Lower lobe of right lung (tissue), 2 donors: ENCODE measurements at regions not wholly inside any gene's neighbourhood (a gene's known extent, or its start where the extent isn't known, plus 50 kb on each side); places are given as distances from the start of the nearest gene placed in this dataset.
"Not testable (repeated sequence)": the region's sequence is repeated elsewhere in the genome, so short reads cannot be mapped to it uniquely, and the experiment has no call there.

Source experiments
- ATAC-seq, 2 donors: fragments of 200-7000 bp; cut with Tn5 transposase; one replicate each; pipeline ENCODE4 v1.9.1; 2020 to 2022; ENCODE audit warnings: mild to moderate bottlenecking in 2 of 2, moderate library complexity in 2 of 2
- DNase-seq: peaks from one replicate; pipeline ENCODE4 v3.0.0-alpha.2; 2020
- H3K27ac ChIP-seq: fragments of 200-600 bp; one replicate; pipeline ENCODE4 v1.8.0; 2022
- H3K27me3 ChIP-seq: fragments of 200-600 bp; one replicate; pipeline ENCODE4 v1.8.0; 2022; ENCODE audit warnings: low read depth
- H3K36me3 ChIP-seq: fragments of 200-600 bp; one replicate; pipeline ENCODE4 v1.8.0; 2022; ENCODE audit warnings: mild to moderate bottlenecking
- H3K4me1 ChIP-seq: fragments of 200-600 bp; one replicate; pipeline ENCODE4 v1.8.0; 2022
- H3K4me3 ChIP-seq: fragments of 200-600 bp; one replicate; pipeline ENCODE4 v1.8.0; 2022; ENCODE audit warnings: mild to moderate bottlenecking
- H3K9me3 ChIP-seq: fragments of 200-600 bp; one replicate; pipeline ENCODE4 v1.8.0; 2022
- intact Hi-C: fragments of 100-400 bp; cut with DNase I; formaldehyde crosslinking; loops from one replicate; pipeline ENCODE4 v1.11.0; 2022
- TF ChIP-seq, protein P1 (sequence below): fragments of 200-600 bp; IDR thresholded peaks from one replicate; pipeline ENCODE4 v1.8.0; 2022; ENCODE audit warnings: antibody characterized with exemption, mild to moderate bottlenecking
- donor health status: DM: no; HTN: yes; CAD: no; lungs with severe emphysema.

DNA sequence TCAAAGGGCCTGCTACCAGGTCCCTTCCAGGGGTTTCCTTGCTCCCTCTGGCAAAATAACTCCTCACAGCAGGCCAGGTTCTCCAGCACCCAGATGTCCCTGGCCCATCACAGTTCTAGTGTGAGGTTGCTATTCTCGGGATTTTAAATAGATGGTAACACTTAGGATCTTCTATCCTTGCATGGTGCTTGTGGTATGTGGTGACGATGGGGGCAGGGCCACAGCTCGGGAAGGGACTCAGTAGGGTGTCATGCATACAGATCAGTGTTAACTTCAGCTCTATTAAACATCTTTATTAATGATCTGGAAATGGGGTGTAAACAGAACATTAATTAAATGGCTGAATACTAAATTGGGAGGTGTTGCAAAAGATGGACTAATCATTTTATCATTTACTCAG is 323.8 kb downstream of the QKI start:
- intact Hi-C loops, result no loop called here

DNA sequence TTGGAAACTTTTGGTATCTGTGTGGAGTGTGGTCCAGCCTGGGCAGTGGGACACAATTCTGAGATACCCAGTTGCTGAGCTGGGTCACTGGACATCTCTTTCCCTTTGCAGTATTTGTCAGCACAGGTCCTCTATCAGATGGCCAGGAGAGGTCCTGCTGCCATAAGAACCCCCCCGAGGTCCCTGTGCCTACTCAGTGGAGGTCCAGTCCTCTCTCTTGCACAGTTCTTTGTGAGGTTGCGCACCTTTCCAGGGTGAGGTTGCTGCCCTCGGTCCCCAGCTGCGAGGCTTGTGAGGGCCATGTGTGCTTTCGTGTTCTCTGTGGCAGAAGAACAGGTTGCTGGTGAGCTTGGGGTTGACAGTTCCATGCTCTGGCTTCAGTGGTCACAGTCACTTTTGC is 320.6 kb downstream of the QKI start:
- no peaks in the 10 kb centered on the region for H3K9me3 ChIP-seq
- TF ChIP-seq, protein P1, sequence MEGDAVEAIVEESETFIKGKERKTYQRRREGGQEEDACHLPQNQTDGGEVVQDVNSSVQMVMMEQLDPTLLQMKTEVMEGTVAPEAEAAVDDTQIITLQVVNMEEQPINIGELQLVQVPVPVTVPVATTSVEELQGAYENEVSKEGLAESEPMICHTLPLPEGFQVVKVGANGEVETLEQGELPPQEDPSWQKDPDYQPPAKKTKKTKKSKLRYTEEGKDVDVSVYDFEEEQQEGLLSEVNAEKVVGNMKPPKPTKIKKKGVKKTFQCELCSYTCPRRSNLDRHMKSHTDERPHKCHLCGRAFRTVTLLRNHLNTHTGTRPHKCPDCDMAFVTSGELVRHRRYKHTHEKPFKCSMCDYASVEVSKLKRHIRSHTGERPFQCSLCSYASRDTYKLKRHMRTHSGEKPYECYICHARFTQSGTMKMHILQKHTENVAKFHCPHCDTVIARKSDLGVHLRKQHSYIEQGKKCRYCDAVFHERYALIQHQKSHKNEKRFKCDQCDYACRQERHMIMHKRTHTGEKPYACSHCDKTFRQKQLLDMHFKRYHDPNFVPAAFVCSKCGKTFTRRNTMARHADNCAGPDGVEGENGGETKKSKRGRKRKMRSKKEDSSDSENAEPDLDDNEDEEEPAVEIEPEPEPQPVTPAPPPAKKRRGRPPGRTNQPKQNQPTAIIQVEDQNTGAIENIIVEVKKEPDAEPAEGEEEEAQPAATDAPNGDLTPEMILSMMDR, result no peak
- H3K27me3 ChIP-seq, result no peaks in the 10 kb centered on the region
- H3K4me1 ChIP-seq, result peaks cover 7% of the 10 kb centered on the region
- intact Hi-C loops, result no loop called here
- no peaks in the 10 kb centered on the region for H3K36me3 ChIP-seq
- ATAC-seq (no peak), DNase-seq (no peak)
- H3K27ac ChIP-seq, result no peak overlapping the region
- H3K4me3 ChIP-seq, result no peak overlapping the region

More for the DNA sequence above, 323.8 kb downstream of the QKI start:
- DNase-seq, result no peak
- no peaks in the 10 kb centered on the region for H3K27me3 ChIP-seq
- ATAC-seq, result no peak
- no peak overlapping the region for H3K4me3 ChIP-seq
- H3K4me1 ChIP-seq, result peaks cover 7% of the 10 kb centered on the region
- no peak overlapping the region for H3K27ac ChIP-seq
- no peaks in the 10 kb centered on the region for H3K9me3 ChIP-seq
- TF ChIP-seq, protein P1, result no peak
- H3K36me3 ChIP-seq, result no peaks in the 10 kb centered on the region

DNA sequence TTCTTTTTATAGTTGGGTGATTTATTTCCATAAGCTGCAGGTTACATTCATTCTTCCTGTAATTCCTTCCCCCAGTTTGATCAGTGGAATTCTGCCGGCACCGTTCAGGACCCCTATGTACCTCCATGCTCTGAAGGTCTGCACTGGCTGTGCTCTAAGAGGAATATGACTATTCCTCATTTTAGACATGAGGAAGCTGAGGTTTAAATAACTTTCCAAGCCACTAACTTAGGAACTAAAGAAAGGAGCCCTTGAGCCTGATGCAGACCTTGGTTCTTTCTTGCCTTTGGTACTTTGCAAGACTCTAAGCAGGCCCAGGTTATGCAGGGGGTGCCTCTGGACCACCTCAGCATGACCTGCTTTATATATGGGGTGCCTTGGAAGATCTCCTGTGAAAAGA is 318.5 kb downstream of the QKI start:
- intact Hi-C loops, result no loop called here
- Histone ChIP-seq H3K27me3 (no peaks in the 10 kb centered on the region), H3K4me3 (no peak overlapping the region), H3K9me3 (no peaks in the 10 kb centered on the region), H3K27ac (no peak overlapping the region), H3K4me1 (peaks cover under 1% of the 10 kb centered on the region), H3K36me3 (no peaks in the 10 kb centered on the region)
- no peak for ATAC-seq
- no peak for DNase-seq
- TF ChIP-seq, protein P1, result no peak

DNA sequence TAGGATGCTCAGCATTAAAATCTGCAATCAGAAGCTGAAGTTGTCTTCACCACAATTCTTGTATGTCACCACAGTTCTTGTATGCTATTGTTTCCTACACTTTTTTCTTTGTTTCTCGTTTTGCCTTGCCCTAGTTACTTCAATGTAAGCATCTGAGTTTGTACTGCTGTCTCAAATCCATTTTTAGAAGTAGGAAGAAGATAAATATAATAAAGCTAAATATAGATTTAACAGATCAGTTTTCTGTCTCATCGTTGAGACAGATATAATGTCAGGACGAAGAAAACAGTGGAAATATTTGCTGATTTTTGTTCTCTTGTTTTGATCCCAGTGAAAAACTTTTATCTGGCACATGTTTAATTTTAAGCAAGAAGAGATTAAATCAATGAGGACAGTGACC is 318.0 kb downstream of the QKI start:
- TF ChIP-seq, protein P1, result no peak
- no peaks in the 10 kb centered on the region for H3K9me3 ChIP-seq
- ATAC-seq (no peak), DNase-seq (no peak)
- no peak overlapping the region for H3K4me3 ChIP-seq
- intact Hi-C loops, result no loop called here
- no peaks in the 10 kb centered on the region for H3K27me3 ChIP-seq
- H3K36me3 ChIP-seq, result no peaks in the 10 kb centered on the region
- no peaks in the 10 kb centered on the region for H3K4me1 ChIP-seq
- no peak overlapping the region for H3K27ac ChIP-seq

DNA sequence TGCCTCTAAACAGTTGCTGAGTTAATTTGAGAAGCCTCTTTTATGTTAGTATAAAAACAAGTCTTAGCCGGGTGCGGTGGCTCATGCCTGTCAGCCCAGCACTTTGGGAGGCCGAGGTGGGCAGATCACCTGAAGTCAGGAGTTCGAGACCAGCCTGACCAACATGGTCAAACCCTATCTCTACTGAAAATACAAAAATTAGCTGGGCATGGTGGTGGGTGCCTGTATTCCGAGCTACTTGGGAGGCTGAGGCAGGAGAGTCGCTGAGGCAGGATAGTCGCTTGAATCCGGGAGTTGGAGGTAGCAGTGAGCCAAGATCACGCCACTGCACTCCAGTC is 317.5 kb downstream of the QKI start:
- H3K27me3 ChIP-seq, H3K4me3 ChIP-seq, H3K27ac ChIP-seq, intact Hi-C loops, DNase-seq, H3K9me3 ChIP-seq, H3K36me3 ChIP-seq, ATAC-seq, H3K4me1 ChIP-seq: not testable (repeated sequence)

DNA sequence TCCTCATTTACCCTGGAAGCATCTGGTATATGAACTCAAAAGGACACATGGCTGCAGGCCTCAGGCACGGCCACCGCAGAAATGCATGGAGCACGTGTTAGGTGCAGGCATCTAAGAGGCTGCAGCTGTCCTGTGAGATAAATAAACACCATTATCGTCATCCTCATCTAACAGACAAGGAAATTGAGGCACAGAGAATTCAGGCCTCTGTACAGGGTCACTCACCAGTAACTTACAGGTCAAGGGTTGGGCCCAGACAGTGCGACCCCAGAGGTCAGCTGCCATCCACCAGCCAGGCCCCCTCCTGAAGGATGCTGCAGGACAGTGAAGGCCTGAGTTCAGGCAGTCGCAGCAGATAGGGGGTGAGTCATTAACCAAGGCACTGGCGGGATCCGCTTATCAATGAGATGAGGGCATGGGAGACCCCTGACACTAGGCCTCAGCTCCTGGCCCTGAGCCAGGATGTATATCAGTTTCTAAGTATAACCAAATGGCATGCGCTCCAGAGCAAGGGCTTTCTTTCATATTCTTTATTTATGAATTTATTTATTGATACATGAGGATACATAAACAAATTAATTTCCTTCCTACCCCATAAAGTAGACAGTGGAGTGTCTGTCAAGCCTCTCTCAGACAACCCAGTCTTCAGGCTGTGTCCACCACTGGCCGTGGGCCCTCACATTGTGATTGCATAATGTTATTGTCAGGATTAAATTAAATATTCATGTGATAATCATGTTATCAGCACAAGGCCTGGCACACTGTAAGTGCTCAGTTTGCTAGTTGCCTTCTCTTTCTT is 316.9 kb downstream of the QKI start:
- Histone ChIP-seq H3K27ac (no peak overlapping the region), H3K27me3 (no peaks in the 10 kb centered on the region), H3K9me3 (no peaks in the 10 kb centered on the region), H3K4me1 (no peaks in the 10 kb centered on the region), H3K4me3 (no peak overlapping the region), H3K36me3 (no peaks in the 10 kb centered on the region)
- TF ChIP-seq, protein P1, result no peak
- DNase-seq, result no peak
- intact Hi-C loops, result no loop called here
- ATAC-seq, result peak in 1 of 2 donors; percentile 46
